Lower lobe of right lung (tissue), 2 donors: ENCODE measurements at regions not wholly inside any gene's neighbourhood (a gene's known extent, or its start where the extent isn't known, plus 50 kb on each side); places are given as distances from the start of the nearest gene placed in this dataset.

ENCODE experiments used
- ATAC-seq, 2 donors: fragments of 200-7000 bp; cut with Tn5 transposase; one replicate each; pipeline ENCODE4 v1.9.1; 2020 to 2022; ENCODE audit warnings: mild to moderate bottlenecking in 2 of 2, moderate library complexity in 2 of 2
- DNase-seq: peaks from one replicate; pipeline ENCODE4 v3.0.0-alpha.2; 2020
- H3K27ac ChIP-seq: fragments of 200-600 bp; one replicate; pipeline ENCODE4 v1.8.0; 2022
- H3K27me3 ChIP-seq: fragments of 200-600 bp; one replicate; pipeline ENCODE4 v1.8.0; 2022; ENCODE audit warnings: low read depth
- H3K36me3 ChIP-seq: fragments of 200-600 bp; one replicate; pipeline ENCODE4 v1.8.0; 2022; ENCODE audit warnings: mild to moderate bottlenecking
- H3K4me1 ChIP-seq: fragments of 200-600 bp; one replicate; pipeline ENCODE4 v1.8.0; 2022
- H3K4me3 ChIP-seq: fragments of 200-600 bp; one replicate; pipeline ENCODE4 v1.8.0; 2022; ENCODE audit warnings: mild to moderate bottlenecking
- H3K9me3 ChIP-seq: fragments of 200-600 bp; one replicate; pipeline ENCODE4 v1.8.0; 2022
- intact Hi-C: fragments of 100-400 bp; cut with DNase I; formaldehyde crosslinking; loops from one replicate; pipeline ENCODE4 v1.11.0; 2022
- TF ChIP-seq, protein P1 (sequence below): fragments of 200-600 bp; IDR thresholded peaks from one replicate; pipeline ENCODE4 v1.8.0; 2022; ENCODE audit warnings: antibody characterized with exemption, mild to moderate bottlenecking
- donor health status: DM: no; HTN: yes; CAD: no; lungs with severe emphysema.

DNA sequence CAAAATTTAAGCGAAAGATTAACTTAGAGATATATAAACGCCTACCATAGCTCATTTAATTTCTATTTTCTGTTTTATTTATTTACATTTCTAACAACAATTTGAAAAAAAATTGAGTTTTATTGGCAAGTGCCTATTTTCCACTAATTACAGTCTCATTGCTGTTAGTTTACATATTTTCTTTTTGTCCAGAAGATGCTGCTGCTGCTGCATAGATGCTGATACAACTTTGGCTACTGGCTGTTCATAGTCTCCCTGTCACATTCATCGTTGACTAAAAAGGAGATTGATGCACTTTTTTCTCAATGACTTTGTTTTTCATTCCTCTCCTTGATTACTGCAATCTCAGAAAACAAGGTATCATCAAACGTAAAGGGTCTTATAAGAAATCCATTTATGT is 235.4 kb downstream of the CDH9 start:
- no peak for DNase-seq
- H3K27ac ChIP-seq: no peak overlapping the region
- no peaks in the 10 kb centered on the region for H3K36me3 ChIP-seq
- peaks cover 6% of the 10 kb centered on the region for H3K9me3 ChIP-seq
- ATAC-seq: no peak
- intact Hi-C loops: no loop called here
- H3K4me1 ChIP-seq: no peaks in the 10 kb centered on the region
- no peaks in the 10 kb centered on the region for H3K27me3 ChIP-seq
- H3K4me3 ChIP-seq: no peak overlapping the region
- TF ChIP-seq, protein P1, sequence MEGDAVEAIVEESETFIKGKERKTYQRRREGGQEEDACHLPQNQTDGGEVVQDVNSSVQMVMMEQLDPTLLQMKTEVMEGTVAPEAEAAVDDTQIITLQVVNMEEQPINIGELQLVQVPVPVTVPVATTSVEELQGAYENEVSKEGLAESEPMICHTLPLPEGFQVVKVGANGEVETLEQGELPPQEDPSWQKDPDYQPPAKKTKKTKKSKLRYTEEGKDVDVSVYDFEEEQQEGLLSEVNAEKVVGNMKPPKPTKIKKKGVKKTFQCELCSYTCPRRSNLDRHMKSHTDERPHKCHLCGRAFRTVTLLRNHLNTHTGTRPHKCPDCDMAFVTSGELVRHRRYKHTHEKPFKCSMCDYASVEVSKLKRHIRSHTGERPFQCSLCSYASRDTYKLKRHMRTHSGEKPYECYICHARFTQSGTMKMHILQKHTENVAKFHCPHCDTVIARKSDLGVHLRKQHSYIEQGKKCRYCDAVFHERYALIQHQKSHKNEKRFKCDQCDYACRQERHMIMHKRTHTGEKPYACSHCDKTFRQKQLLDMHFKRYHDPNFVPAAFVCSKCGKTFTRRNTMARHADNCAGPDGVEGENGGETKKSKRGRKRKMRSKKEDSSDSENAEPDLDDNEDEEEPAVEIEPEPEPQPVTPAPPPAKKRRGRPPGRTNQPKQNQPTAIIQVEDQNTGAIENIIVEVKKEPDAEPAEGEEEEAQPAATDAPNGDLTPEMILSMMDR: no peak

DNA sequence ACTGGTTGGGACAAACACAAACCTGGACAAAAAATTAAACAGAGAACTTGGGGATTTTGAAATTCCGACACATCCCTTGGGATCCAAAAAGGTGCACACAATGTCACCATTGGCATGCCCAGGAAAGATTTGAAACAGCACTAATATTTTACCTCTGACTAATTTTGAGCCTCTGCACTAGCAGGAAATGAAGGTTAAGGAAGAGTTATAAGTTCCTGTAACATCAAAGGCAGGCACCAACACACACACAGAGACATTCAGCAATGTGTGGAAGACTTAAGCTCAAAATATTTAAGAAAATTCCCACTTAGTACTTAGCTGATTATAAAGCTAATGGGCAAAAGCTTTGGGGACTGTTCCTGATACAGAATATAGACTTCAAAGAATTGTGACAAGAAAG is 247.0 kb downstream of the CDH9 start:
- H3K27ac ChIP-seq: no peak overlapping the region
- no peaks in the 10 kb centered on the region for H3K27me3 ChIP-seq
- no peak overlapping the region for H3K4me3 ChIP-seq
- TF ChIP-seq, protein P1: no peak
- ATAC-seq (no peak), DNase-seq (no peak)
- no peaks in the 10 kb centered on the region for H3K36me3 ChIP-seq
- intact Hi-C loops: no loop called here
- no peaks in the 10 kb centered on the region for H3K4me1 ChIP-seq
- H3K9me3 ChIP-seq: no peaks in the 10 kb centered on the region

DNA sequence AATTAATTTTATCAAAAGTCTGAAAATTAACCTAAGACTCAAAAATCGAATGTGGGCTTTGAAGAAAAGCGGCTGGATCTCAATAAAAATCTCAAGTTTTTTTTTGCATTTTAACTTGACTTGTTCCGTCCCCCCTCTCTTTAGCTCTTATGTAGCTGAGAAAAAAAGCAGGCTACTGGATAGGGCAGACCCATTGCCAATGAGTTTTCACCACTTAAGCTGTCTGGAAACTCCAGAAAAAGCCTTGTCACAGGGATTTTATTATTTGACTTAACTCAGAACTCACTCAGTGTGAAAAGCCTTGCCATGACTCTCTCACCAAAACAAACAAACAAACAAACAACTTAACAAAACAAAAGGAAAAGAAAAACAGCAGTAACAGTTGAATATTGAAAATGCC is 247.4 kb downstream of the CDH9 start:
- intact Hi-C loops: no loop called here
- Histone ChIP-seq H3K36me3 (no peaks in the 10 kb centered on the region), H3K4me3 (no peak overlapping the region), H3K9me3 (no peaks in the 10 kb centered on the region), H3K27me3 (no peaks in the 10 kb centered on the region), H3K27ac (no peak overlapping the region), H3K4me1 (no peaks in the 10 kb centered on the region)
- ATAC-seq: no peak
- DNase-seq: no peak
- TF ChIP-seq, protein P1: no peak

DNA sequence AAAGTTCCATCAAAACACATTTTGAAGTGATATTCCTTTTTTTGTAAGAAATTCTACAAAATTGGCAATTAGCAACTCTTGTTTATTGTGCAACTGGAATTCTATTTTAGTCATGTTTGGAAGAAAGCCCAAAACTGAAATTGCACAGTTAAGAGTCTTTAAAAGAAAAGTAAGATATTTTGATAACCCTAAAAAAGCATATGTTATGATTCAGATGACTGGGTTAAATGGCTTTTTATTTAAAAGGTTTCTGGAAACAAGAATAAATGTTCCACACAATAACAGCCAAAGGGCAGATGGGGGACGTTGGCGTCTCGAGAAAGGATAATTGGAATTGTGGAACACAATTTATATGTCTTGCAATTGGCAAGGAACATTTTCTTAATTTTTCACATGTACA is 275.2 kb downstream of the CDH9 start:
- TF ChIP-seq, protein P1: no peak
- no peak for DNase-seq
- no peak for ATAC-seq
- Histone ChIP-seq H3K4me3 (no peak overlapping the region), H3K9me3 (no peaks in the 10 kb centered on the region), H3K27ac (no peak overlapping the region), H3K36me3 (no peaks in the 10 kb centered on the region), H3K4me1 (no peaks in the 10 kb centered on the region), H3K27me3 (no peaks in the 10 kb centered on the region)
- intact Hi-C loops: no loop called here

DNA sequence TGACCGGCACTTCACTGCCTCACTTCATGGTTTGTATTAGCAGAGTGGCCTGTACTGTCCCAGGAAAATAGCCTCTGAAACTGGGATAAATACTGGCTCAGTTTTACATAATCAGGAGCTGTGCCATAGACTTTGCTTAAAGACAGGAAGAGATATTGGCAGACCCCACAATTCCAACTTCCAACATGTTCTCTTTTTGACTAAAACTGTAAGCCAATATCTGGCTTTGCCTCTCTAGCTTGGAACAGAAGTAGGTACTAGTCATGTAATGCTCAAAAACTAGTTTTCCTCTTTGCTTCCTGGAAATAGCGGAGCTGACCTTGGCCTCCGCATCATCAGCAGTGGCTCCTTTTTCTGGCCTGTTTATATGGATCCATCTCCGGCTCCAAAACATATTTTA is 276.9 kb downstream of the CDH9 start:
- H3K9me3 ChIP-seq: no peaks in the 10 kb centered on the region
- no peaks in the 10 kb centered on the region for H3K4me1 ChIP-seq
- no peaks in the 10 kb centered on the region for H3K36me3 ChIP-seq
- ATAC-seq (no peak), DNase-seq (no peak)
- intact Hi-C loops: no loop called here
- no peak overlapping the region for H3K4me3 ChIP-seq
- TF ChIP-seq, protein P1: no peak
- H3K27me3 ChIP-seq: no peaks in the 10 kb centered on the region
- H3K27ac ChIP-seq: no peak overlapping the region

DNA sequence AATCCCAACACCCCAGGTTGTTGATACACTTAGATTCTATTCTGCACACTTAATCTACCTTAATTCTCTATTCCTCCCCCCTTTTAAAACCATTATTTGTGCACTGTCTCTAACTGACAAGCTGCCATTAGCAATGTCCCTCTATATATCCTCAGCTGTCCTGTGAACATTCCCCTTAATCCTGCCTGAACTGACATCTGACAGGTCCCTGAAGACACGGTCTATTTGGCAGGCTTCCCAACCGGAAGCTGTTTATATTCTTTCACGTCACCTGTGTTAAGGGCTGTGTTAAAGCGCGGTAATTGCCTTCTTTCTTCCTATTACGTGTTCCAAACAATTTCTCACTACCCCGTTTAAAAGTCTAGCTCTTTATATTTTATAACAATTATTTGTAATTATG is 277.3 kb downstream of the CDH9 start:
- no peak overlapping the region for H3K27ac ChIP-seq
- no peaks in the 10 kb centered on the region for H3K36me3 ChIP-seq
- H3K9me3 ChIP-seq: no peaks in the 10 kb centered on the region
- TF ChIP-seq, protein P1: no peak
- no peaks in the 10 kb centered on the region for H3K4me1 ChIP-seq
- intact Hi-C loops: no loop called here
- H3K4me3 ChIP-seq: no peak overlapping the region
- no peaks in the 10 kb centered on the region for H3K27me3 ChIP-seq
- ATAC-seq: no peak
- DNase-seq: no peak
